WERI-Rb-1 (cell line): ENCODE measurements at regions not wholly inside any gene's neighbourhood (a gene's known extent, or its start where the extent isn't known, plus 50 kb on each side); places are given as distances from the start of the nearest gene placed in this dataset.

Experiments used
- DNase-seq: peaks from one replicate; pipeline ENCODE4 v3.0.0-alpha.2; 2020
- H3K27ac ChIP-seq: fragments of 250-450 bp; sonication (Bioruptor Pico); 2 replicates; pipeline ENCODE4 v1.5.1; 2020; ENCODE audit warnings: mild to moderate bottlenecking, moderate library complexity
- H3K27me3 ChIP-seq: fragments of 250-450 bp; sonication (Bioruptor Pico); 2 replicates; pipeline ENCODE4 v1.5.1; 2021; ENCODE audit warnings: mild to moderate bottlenecking, low read depth, moderate library complexity; ENCODE audit not compliant: insufficient read depth, severe bottlenecking
- H3K36me3 ChIP-seq: fragments of 250-450 bp; sonication (Bioruptor Pico); 2 replicates; pipeline ENCODE4 v1.5.1; 2020; ENCODE audit warnings: mild to moderate bottlenecking, moderate library complexity
- H3K4me3 ChIP-seq: 2 replicates; pipeline ENCODE4 v1.5.1; 2011; ENCODE audit warnings: low read depth, mild to moderate bottlenecking, control low read depth, low read length
- H3K9me3 ChIP-seq: fragments of 250-450 bp; sonication (Bioruptor Pico); 2 replicates; pipeline ENCODE4 v1.5.1; 2021; ENCODE audit warnings: mild to moderate bottlenecking, moderate library complexity; ENCODE audit not compliant: severe bottlenecking
- CTCF ChIP-seq: IDR thresholded peaks from 2 replicates; pipeline ENCODE4 v1.5.1; 2011; ENCODE audit warnings: low read depth, mild to moderate bottlenecking, control low read depth, inconsistent platforms, low read length

GRCh38 chr4:117293784-117294183, 208.4 kb upstream of the TRAM1L1 start:
- Histone ChIP-seq H3K27ac (no peak overlapping the region), H3K27me3 (no peaks in the 10 kb centered on the region), H3K4me3 (no peak overlapping the region), H3K9me3 (no peaks in the 10 kb centered on the region), H3K36me3 (no peaks in the 10 kb centered on the region)
- DNase-seq = no peak
- TF ChIP-seq CTCF = no peak

DNA sequence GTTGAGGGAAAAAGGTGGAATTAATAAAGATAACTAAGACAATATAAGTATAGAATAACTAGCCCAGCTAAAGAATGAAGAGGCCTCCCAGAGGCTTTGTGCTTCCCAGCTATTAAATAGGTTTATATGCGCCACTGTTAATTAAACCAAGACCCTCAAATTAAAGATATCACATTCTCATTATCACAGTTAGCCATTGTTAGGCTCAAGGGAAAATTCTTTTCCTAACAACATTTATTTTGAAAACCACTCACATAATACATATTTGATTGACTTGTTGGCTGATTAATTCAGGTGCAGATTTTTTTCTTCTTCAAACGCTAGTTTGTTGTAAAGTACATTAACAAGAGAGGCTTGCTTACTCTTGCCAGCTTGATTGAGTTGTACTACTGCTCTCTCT, 216.8 kb upstream of the TRAM1L1 start:
- Histone ChIP-seq H3K27ac (no peak overlapping the region), H3K4me3 (no peak overlapping the region), H3K36me3 (no peaks in the 10 kb centered on the region), H3K9me3 (no peaks in the 10 kb centered on the region), H3K27me3 (no peaks in the 10 kb centered on the region)
- DNase-seq = no peak
- no peak for TF ChIP-seq CTCF

DNA sequence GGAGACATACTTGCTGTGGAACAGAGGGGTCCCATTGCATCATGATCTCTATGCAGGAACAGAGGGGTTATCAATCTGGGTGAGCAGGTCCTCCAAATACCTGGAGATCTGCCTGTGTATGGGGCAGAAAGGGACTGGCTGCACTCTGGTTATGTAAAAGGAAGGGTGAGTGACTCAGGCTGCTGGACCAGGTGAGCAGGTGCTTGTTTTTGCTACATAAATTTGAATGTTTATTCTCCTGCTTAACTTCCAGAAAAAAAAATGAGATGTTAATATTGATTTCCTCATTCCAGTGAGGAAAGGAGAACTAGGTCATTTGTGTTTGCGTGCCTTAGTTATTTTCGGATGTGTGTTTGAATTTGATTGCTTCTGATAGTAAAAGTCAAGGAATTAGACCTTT, 225.8 kb upstream of the TRAM1L1 start:
- no peaks in the 10 kb centered on the region for H3K27me3 ChIP-seq
- TF ChIP-seq CTCF = no peak
- DNase-seq = no peak
- H3K27ac ChIP-seq = no peak overlapping the region
- H3K36me3 ChIP-seq = no peaks in the 10 kb centered on the region
- H3K4me3 ChIP-seq = no peak overlapping the region
- no peaks in the 10 kb centered on the region for H3K9me3 ChIP-seq

- no peak overlapping the region for H3K27ac ChIP-seq
- no peak for DNase-seq
- TF ChIP-seq CTCF = no peak
- H3K27me3 ChIP-seq = no peaks in the 10 kb centered on the region
- no peaks in the 10 kb centered on the region for H3K9me3 ChIP-seq
- H3K4me3 ChIP-seq = no peak overlapping the region
- H3K36me3 ChIP-seq = no peaks in the 10 kb centered on the region
Measured at GRCh38 chr4:117311989-117312388, 226.6 kb upstream of the TRAM1L1 start.

DNA sequence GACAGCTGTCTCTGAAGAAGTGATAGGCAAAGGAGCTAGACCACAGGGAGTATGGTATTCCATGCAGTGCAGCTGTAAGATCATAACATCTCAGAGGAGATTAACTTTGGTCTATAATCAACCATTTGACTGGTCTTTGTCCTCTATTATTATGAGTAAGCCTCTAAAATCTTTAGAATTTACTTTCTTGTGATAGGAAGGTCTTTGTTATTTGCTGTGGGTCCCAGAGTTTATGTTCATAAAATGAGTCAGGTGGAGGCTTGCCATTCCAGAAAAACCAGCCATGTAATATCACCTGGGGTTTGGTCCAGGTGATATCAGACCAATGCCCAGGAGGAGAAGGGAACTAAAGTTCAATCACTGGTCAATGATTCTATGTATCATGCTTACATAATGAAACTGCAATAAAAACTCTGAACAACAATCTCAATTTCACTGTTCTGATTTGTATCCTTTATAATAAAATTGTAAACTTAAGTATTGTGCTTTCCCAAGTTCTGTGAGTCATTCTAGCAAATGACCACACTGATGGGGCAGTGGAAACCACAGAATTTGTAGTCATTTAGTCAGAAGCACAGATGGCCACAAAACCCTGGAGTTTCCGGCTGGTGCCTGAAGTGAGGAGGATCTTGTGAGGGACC, 239.6 kb upstream of the TRAM1L1 start:
- H3K9me3 ChIP-seq = no peaks in the 10 kb centered on the region
- H3K27me3 ChIP-seq = no peaks in the 10 kb centered on the region
- no peak overlapping the region for H3K27ac ChIP-seq
- DNase-seq = no peak
- no peaks in the 10 kb centered on the region for H3K36me3 ChIP-seq
- H3K4me3 ChIP-seq = no peak overlapping the region
- TF ChIP-seq CTCF = no peak

DNA sequence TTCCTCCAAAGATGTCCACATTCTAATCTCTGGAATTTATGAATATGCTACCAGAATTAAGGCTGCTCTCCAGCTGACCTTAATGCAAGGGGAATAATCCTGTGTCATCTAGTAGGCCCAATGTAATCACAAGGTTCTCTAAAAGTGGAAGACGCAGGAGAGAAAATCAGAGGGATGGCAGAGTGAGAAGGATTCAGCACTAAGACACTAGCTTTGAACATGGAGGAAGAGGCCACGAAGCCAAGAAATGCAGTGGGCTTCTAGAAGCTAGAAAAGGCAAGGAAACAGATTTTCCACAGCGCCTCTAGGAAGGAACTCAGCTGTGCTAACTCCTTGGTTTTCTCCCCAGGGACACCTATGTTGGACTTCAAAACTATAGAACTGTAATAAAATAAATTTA, 240.7 kb upstream of the TRAM1L1 start:
- Histone ChIP-seq H3K27me3 (no peaks in the 10 kb centered on the region), H3K27ac (no peak overlapping the region), H3K4me3 (no peak overlapping the region), H3K9me3 (no peaks in the 10 kb centered on the region), H3K36me3 (no peaks in the 10 kb centered on the region)
- no peak for DNase-seq
- TF ChIP-seq CTCF = no peak
